Fibroblast of pulmonary artery (primary cell): ENCODE measurements at regions not wholly inside any gene's neighbourhood (a gene's known extent, or its start where the extent isn't known, plus 50 kb on each side); places are given as distances from the start of the nearest gene placed in this dataset.
"Not testable (repeated sequence)": the region's sequence is repeated elsewhere in the genome, so short reads cannot be mapped to it uniquely, and the experiment has no call there.

Experiments used
- DNase-seq: peaks from one replicate; pipeline ENCODE4 v3.0.0-alpha.2; 2010; ENCODE audit warnings: low read depth
- H3K4me3 ChIP-seq: replicated peaks from 2 replicates; pipeline ENCODE4 v1.5.1; 2011; ENCODE audit warnings: low read depth, mild to moderate bottlenecking, control low read depth, low read length, moderate library complexity
- CTCF ChIP-seq: IDR thresholded peaks from 2 replicates; pipeline ENCODE4 v1.5.1; 2011; ENCODE audit warnings: mild to moderate bottlenecking, control low read depth, low read length, inconsistent platforms; ENCODE audit errors: missing control alignments

- no peak for DNase-seq
- TF ChIP-seq CTCF = no peak
- H3K4me3 ChIP-seq = no peak overlapping the region
Measured at GRCh38 chr7:127478024-127478355, 85.5 kb upstream of the ZNF800 start.

- TF ChIP-seq CTCF = no peak
- no peak overlapping the region for H3K4me3 ChIP-seq
- no peak for DNase-seq
Measured at GRCh38 chr7:127477295-127478023, 85.0 kb upstream of the ZNF800 start.

- no peak for DNase-seq
- no peak overlapping the region for H3K4me3 ChIP-seq
- no peak for TF ChIP-seq CTCF
Measured at GRCh38 chr7:127476618-127477017, 84.1 kb upstream of the ZNF800 start.

- H3K4me3 ChIP-seq = no peak overlapping the region
- peak; percentile 14 for DNase-seq
- no peak for TF ChIP-seq CTCF
Measured at GRCh38 chr7:127474457-127474856, 81.9 kb upstream of the ZNF800 start.

- no peak overlapping the region for H3K4me3 ChIP-seq
- no peak for DNase-seq
- TF ChIP-seq CTCF = no peak
Measured at GRCh38 chr7:127473409-127473808, 80.9 kb upstream of the ZNF800 start.

GRCh38 chr7:127460077-127460476 lies 67.6 kb upstream of the ZNF800 start:
- no peak for TF ChIP-seq CTCF
- H3K4me3 ChIP-seq = no peak overlapping the region
- no peak for DNase-seq

- not testable (repeated sequence) for DNase-seq, H3K4me3 ChIP-seq
Measured at GRCh38 chr7:127451258-127451657, 58.8 kb upstream of the ZNF800 start.

GRCh38 chr7:127448566-127448965 lies 56.1 kb upstream of the ZNF800 start:
- no peak overlapping the region for H3K4me3 ChIP-seq
- TF ChIP-seq CTCF = no peak
- no peak for DNase-seq
